GM21360 (cell line): ENCODE measurements at regions not wholly inside any gene's neighbourhood (a gene's known extent, or its start where the extent isn't known, plus 50 kb on each side); places are given as distances from the start of the nearest gene placed in this dataset.

Source experiments
- ATAC-seq: cut with Tn5 transposase; IDR thresholded peaks from one replicate; pipeline ENCODE4 v1.9.1; 2021; ENCODE audit warnings: mild to moderate bottlenecking, moderate library complexity; ENCODE audit not compliant: unreplicated experiment

- no peak for ATAC-seq
Measured at GRCh38 chr9:1414711-1415131, 364.6 kb downstream of the DMRT2 start.

- ATAC-seq, result no peak
Measured at GRCh38 chr9:1415146-1415545, 365.0 kb downstream of the DMRT2 start.

GRCh38 chr9:1416261-1416660 is 366.1 kb downstream of the DMRT2 start:
- no peak for ATAC-seq

DNA sequence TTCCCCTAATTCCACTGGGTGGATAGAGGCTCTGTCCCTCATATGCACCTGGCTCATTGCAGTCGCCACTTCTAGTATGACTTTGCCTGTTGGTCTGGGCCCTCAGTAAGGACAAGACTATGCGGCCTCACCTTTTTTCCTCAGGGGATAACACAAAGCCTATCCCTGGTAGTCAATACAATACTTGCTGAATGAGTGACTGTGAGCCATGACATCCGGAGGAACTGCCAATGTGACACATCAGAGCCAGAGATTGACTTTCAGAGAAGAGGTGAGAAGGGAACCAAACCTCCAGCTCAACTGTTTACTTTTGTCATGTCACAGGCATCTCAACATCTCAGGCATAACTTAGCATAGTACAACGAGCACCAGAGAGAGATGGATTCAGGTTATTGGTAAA is 371.3 kb downstream of the DMRT2 start:
- no peak for ATAC-seq

DNA sequence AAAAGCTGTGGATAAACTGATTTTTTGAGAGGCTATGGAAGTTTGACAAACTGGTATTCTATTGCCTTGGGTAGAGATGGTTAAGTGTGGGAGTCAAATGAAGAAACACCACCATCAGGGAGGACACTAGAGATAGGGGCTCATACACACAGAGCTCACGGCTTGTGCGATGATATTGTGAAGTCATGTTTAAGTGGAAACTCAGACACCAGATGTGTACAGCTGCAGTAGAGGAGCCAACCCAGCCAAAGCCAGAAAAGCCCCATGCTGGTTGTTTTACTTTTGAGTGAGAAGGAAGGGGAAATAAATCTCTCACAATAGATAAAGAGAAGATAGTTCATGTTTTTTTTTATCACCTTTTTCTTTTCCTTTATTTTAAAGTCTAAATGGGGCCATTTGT is 377.7 kb downstream of the DMRT2 start:
- no peak for ATAC-seq

- no peak for ATAC-seq
Measured at GRCh38 chr9:1429297-1429696, 379.1 kb downstream of the DMRT2 start.

- ATAC-seq, result no peak
Measured at GRCh38 chr9:1431461-1431860, 381.3 kb downstream of the DMRT2 start.

GRCh38 chr9:1434052-1434767 is 384.1 kb downstream of the DMRT2 start:
- no peak for ATAC-seq

DNA sequence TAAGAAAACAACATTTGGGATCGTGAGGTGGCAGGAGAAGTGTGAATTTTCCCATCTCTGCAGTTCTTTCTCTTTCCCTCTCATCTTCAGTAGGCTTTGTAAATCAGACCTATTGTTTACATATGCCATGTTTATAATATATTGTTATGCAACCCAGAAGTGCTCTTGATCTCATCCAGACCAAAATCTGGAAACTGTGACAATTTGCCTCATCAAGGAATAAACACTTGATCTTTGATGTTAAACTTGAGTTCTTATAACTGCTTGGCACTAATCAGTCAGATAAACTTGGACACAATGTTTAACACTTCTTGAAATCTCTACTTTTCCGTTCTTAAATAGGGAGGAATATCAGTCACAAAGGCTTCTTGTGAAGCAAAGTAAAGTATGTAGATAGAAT is 384.7 kb downstream of the DMRT2 start:
- no peak for ATAC-seq

GRCh38 chr9:1440256-1440655 is 390.1 kb downstream of the DMRT2 start:
- no peak for ATAC-seq

DNA sequence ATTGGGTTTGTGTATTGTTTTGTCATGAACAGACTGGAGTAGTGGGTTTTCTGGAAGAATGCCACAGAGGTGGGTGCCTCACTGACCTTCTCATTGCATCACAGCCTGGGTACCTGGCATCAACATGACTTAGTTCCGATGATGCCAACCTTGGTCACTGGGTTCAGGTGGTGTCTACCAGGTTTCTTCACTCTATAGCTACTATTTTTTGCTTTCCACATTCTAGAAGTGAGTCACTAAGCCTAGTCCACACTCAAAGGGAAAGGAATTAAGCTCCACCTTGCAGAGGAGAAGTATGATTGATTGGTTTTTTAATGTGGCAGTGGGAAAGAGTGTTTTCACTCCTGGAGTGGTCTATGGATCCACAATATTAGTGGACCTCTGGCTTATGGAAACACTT is 391.9 kb downstream of the DMRT2 start:
- no peak for ATAC-seq

GRCh38 chr9:1443450-1443849 is 393.3 kb downstream of the DMRT2 start:
- ATAC-seq, result no peak

- no peak for ATAC-seq
Measured at GRCh38 chr9:1446671-1447070, 396.5 kb downstream of the DMRT2 start.

DNA sequence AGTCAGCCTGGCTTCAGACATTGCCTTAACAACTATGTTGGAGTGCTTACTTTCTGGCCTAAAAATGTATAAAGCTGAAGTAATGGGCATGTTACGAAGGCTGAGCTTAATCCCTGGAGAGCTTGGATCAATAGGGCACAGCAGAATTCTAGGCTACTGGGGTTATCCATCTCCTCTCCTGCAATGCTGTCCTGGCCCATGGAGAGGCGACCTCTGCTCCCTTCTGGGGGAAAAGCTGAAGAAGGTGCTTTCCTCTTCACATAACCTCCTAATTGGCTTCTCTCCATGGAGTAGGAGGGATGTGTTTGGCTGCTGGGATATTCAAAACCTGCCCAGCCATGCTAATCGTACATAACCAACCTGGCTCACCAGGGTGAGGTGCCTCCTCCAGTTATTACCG is 403.5 kb downstream of the DMRT2 start:
- no peak for ATAC-seq

DNA sequence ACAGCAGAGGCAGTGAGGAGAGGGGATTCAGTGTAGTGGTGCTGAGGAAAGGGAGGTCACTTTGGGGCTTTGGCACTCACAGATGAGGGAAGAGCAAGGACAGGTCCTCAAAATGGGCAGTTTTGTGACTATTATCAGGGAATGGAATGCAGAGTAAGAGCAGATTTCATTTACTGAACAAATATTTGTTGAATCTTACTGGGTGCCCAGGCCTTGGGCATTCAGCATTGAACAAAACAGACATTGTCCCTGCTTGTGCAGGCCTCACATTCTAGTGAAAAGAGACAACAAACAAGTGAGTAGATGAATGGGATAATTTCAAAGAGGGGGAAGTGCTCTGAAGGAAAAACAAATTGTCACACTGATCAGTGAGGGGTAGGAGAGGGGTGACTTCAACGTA is 404.1 kb downstream of the DMRT2 start:
- no peak for ATAC-seq

GRCh38 chr9:1454616-1455347 is 404.6 kb downstream of the DMRT2 start:
- ATAC-seq, result no peak

- no peak for ATAC-seq
Measured at GRCh38 chr9:1455766-1456165, 405.6 kb downstream of the DMRT2 start.

DNA sequence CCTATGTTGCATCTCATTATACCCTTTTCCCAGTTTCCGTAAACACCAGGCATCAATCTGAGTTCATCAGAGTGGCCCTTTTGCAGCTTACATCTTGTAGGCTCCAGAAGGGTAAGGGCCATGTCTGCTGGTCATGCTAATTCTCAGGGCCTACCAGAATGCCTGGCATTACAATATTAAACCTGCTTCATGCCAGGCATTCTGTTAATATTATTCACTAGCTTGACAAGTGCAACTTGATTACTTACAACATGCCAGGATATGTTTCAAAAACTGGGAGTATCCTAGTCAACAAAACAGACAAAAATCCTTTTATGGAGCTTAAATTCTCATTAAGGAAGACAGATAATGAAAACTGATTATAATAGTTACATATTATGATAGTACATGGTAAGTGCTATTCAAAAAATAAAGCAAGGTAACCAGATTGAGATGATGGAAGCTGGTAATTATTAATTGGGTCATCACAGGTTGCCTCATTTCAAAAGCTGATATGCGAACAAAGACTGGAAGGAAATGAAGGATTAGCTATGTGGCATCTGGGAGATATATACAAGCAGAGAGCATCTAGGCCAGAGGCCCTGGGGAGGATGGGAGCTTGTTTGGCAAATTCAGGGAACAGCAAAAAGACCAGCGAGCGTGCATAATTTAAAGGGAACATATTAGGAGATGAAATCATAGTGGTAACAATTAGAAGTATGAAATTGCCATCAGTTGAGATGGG is 406.3 kb downstream of the DMRT2 start:
- no peak for ATAC-seq

GRCh38 chr9:1457460-1457859 is 407.3 kb downstream of the DMRT2 start:
- ATAC-seq, result no peak

- ATAC-seq, result no peak
Measured at GRCh38 chr9:1458503-1458902, 408.3 kb downstream of the DMRT2 start.

DNA sequence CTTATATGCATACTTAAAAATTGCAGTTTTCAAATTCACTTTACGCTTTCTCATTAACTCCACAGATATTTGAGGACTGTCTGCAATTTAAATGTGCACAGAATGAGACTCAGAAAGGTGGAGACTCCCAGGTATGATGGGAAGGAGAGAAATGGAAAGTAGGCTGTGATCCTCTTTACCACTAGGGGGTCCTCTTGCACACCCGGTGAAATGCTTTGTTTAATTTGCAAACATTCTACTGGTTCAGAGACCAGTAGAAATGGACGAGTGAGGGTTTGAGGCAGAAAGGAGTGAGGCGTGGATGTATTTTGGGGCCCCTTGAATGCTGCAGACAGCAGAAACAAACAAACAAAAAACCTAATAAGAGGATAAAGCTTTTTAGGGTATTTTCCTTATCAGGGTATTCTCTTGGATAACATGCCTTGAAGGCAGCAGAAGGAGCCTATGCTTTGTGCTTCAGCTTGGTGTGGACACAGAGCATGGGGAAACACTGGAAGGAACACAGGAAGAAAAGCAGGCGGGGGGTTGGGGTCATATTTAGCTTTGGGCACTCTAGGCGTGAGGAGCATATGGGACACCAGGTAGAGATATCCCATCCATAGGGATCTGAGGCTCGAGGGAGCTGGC is 410.1 kb downstream of the DMRT2 start:
- peak; percentile 53 for ATAC-seq
